ENCODE measurements at regions not wholly inside any gene's neighbourhood (a gene's known extent, or its start where the extent isn't known, plus 50 kb on each side); places are given as distances from the start of the nearest gene placed in this dataset.

- Histone ChIP-seq H3K4me3 (no peak overlapping the region), H3K27me3 (no peaks in the 10 kb centered on the region), H3K9me3 (no peaks in the 10 kb centered on the region), H3K27ac (no peak overlapping the region), H3K4me1 (no peaks in the 10 kb centered on the region), H3K36me3 (no peaks in the 10 kb centered on the region)
- no peak for TF ChIP-seq CTCF (IDR thresholded peaks at IDR 0.05)
- TF ChIP-seq EP300 (IDR thresholded peaks at IDR 0.05) = no peak
- TF ChIP-seq POLR2A (IDR thresholded peaks at IDR 0.05) = no peak
- TF ChIP-seq POLR2AphosphoS5 (IDR thresholded peaks at IDR 0.05) = no peak
- DNase-seq (ENCODE audit: low spot score in 2 of 2) = no peak
- 60% methylated on average over 3 of the region's 3 CpGs for WGBS
Observed at GRCh38 chr21:16022921-16023320, 293.1 kb downstream of the USP25 start.

- Histone ChIP-seq H3K27me3 (no peaks in the 10 kb centered on the region), H3K4me3 (no peak overlapping the region), H3K27ac (no peak overlapping the region), H3K36me3 (no peaks in the 10 kb centered on the region), H3K9me3 (no peaks in the 10 kb centered on the region), H3K4me1 (no peaks in the 10 kb centered on the region)
- TF ChIP-seq POLR2AphosphoS5 (IDR thresholded peaks at IDR 0.05) (no peak), CTCF (IDR thresholded peaks at IDR 0.05) (no peak), POLR2A (IDR thresholded peaks at IDR 0.05) (no peak), EP300 (IDR thresholded peaks at IDR 0.05) (no peak)
- DNase-seq (ENCODE audit: low spot score in 2 of 2) = no peak
- 84% methylated on average over 2 of the region's 2 CpGs for WGBS
Observed at GRCh38 chr21:16028142-16028541, 298.4 kb downstream of the USP25 start.

GRCh38 chr21:16028941-16029464 lies 299.2 kb downstream of the USP25 start:
- no peak for DNase-seq (ENCODE audit: low spot score in 2 of 2)
- Histone ChIP-seq H3K4me3 (no peak overlapping the region), H3K27ac (no peak overlapping the region), H3K9me3 (no peaks in the 10 kb centered on the region), H3K36me3 (no peaks in the 10 kb centered on the region), H3K27me3 (no peaks in the 10 kb centered on the region), H3K4me1 (no peaks in the 10 kb centered on the region)
- 66% methylated on average over 2 of the region's 2 CpGs for WGBS
- TF ChIP-seq EP300 (IDR thresholded peaks at IDR 0.05) (no peak), POLR2AphosphoS5 (IDR thresholded peaks at IDR 0.05) (no peak), CTCF (IDR thresholded peaks at IDR 0.05) (no peak), POLR2A (IDR thresholded peaks at IDR 0.05) (no peak)

- no peaks in the 10 kb centered on the region for H3K4me1 ChIP-seq
- 96% methylated on average over 4 of the region's 4 CpGs for WGBS
- H3K36me3 ChIP-seq = no peaks in the 10 kb centered on the region
- no peak for DNase-seq (ENCODE audit: low spot score in 2 of 2)
- no peak overlapping the region for H3K4me3 ChIP-seq
- no peak overlapping the region for H3K27ac ChIP-seq
- H3K9me3 ChIP-seq = no peaks in the 10 kb centered on the region
- TF ChIP-seq POLR2A (IDR thresholded peaks at IDR 0.05) (no peak), POLR2AphosphoS5 (IDR thresholded peaks at IDR 0.05) (no peak), EP300 (IDR thresholded peaks at IDR 0.05) (no peak), CTCF (IDR thresholded peaks at IDR 0.05) (no peak)
- H3K27me3 ChIP-seq = no peaks in the 10 kb centered on the region
Observed at GRCh38 chr21:16033193-16033592, 303.4 kb downstream of the USP25 start.

GRCh38 chr21:16034446-16035190 lies 304.8 kb downstream of the USP25 start:
- H3K36me3 ChIP-seq = no peaks in the 10 kb centered on the region
- no peak overlapping the region for H3K27ac ChIP-seq
- WGBS = 0% methylated on average over 1 of the region's 1 CpG
- H3K9me3 ChIP-seq = no peaks in the 10 kb centered on the region
- no peaks in the 10 kb centered on the region for H3K4me1 ChIP-seq
- TF ChIP-seq POLR2AphosphoS5 (IDR thresholded peaks at IDR 0.05) = no peak
- TF ChIP-seq CTCF (IDR thresholded peaks at IDR 0.05) = no peak
- TF ChIP-seq EP300 (IDR thresholded peaks at IDR 0.05) = no peak
- TF ChIP-seq POLR2A (IDR thresholded peaks at IDR 0.05) = no peak
- no peaks in the 10 kb centered on the region for H3K27me3 ChIP-seq
- no peak for DNase-seq (ENCODE audit: low spot score in 2 of 2)
- no peak overlapping the region for H3K4me3 ChIP-seq

All from suprapubic skin (tissue), 4 donors.